HepG2 (cell line): ENCODE measurements at regions not wholly inside any gene's neighbourhood (a gene's known extent, or its start where the extent isn't known, plus 50 kb on each side); places are given as distances from the start of the nearest gene placed in this dataset.
"Not testable (repeated sequence)": the region's sequence is repeated elsewhere in the genome, so short reads cannot be mapped to it uniquely, and the experiment has no call there.

Experiments used
- ATAC-seq: fragments of 200-7000 bp; cut with Tn5 transposase; 3 replicates; pipeline ENCODE4 v1.9.1; 2020; ENCODE audit warnings: mild to moderate bottlenecking, moderate library complexity
- BruUV-seq: library from RNA; stranded (reverse); fragments of 400-500 nt; replicated peaks from 2 replicates; lab custom pipeline; 2021; lab: Mats Ljungman, UMichigan
- CTCF ChIA-PET: fragments of 300-600 bp; formaldehyde crosslinking; extraction: SDS; loops from one replicate; lab custom pipeline; 2021; ENCODE audit warnings: low total read pairs, inconsistent platforms, low intra/inter-chr PET ratio; lab: Yijun Ruan, JAX
- POLR2A ChIA-PET: fragments of 350-600 bp; sonication (Branson Sonifier 250); formaldehyde crosslinking; loops from one replicate; lab custom pipeline; 2020; ENCODE audit warnings: antibody characterized with exemption, inconsistent platforms; lab: Yijun Ruan, JAX
- DNase-seq: peaks from one replicate; pipeline ENCODE4 v3.0.0-alpha.2; 2015; ENCODE audit warnings: low spot score
- FAIRE-seq: peaks from 3 replicates; lab custom pipeline; 2011; peaks lifted over from hg19 to GRCh38; lab: Jason Lieb, UNC
- H2AFZ ChIP-seq: one replicate; pipeline ENCODE4 v1.6.1; 2011; ENCODE audit warnings: low read length, inconsistent platforms
- H3K27ac ChIP-seq: fragments of 300-600 bp; 3 replicates; pipeline ENCODE4 v1.8.0; 2011; ENCODE audit warnings: mixed run types, mild to moderate bottlenecking, mixed read lengths, low read length, inconsistent platforms; ENCODE audit not compliant: insufficient read depth; ENCODE audit errors: extremely low read length
- H3K27me3 ChIP-seq, 2 experiments: fragments of 200-600 bp in 1 of 2; 2 replicates in 1 of 2; 3 replicates in 1 of 2; pipeline versions ENCODE4 v1.6.0 to v1.8.0; 2011; ENCODE audit warnings: low read length in 2 of 2, mild to moderate bottlenecking in 2 of 2, moderate library complexity in 2 of 2, inconsistent platforms in 1 of 2; ENCODE audit not compliant: insufficient read depth in 2 of 2, control insufficient read depth in 1 of 2
- H3K36me3 ChIP-seq, 2 experiments: fragments of 200-600 bp in 1 of 2; replicated peaks in 1 of 2; 2 replicates in 1 of 2; 3 replicates in 1 of 2; pipeline versions ENCODE4 v1.5.1 to v1.8.0; 2011; ENCODE audit warnings: low read length in 2 of 2, inconsistent platforms in 1 of 2; ENCODE audit not compliant: insufficient read depth in 2 of 2, control insufficient read depth in 1 of 2
- H3K4me1 ChIP-seq: 2 replicates; pipeline ENCODE4 v1.5.1; 2012; ENCODE audit warnings: low read length, inconsistent platforms; ENCODE audit not compliant: insufficient read depth
- H3K4me2 ChIP-seq: 2 replicates; pipeline ENCODE4 v1.6.0; 2011; ENCODE audit warnings: low read depth, low read length, inconsistent platforms
- H3K4me3 ChIP-seq, 3 experiments: fragments of 200-600 bp in 1 of 3; sonication (generic), shearing (Covaris generic) in 1 of 3; replicated peaks in 1 of 3; 2 replicates each; pipeline ENCODE4 v1.5.1; 2011 to 2016; ENCODE audit warnings: low read length in 3 of 3, inconsistent platforms in 2 of 3, low read depth in 2 of 3, mild to moderate bottlenecking in 2 of 3, control low read depth in 1 of 3, mixed read lengths in 1 of 3; ENCODE audit not compliant: insufficient read depth in 1 of 3
- H3K79me2 ChIP-seq: one replicate; pipeline ENCODE4 v1.6.1; 2011; ENCODE audit warnings: low read length, inconsistent platforms; ENCODE audit not compliant: insufficient read depth
- H3K9ac ChIP-seq: 2 replicates; pipeline ENCODE4 v1.6.0; 2011; ENCODE audit warnings: mild to moderate bottlenecking, low read depth, low read length, inconsistent platforms; ENCODE audit not compliant: insufficient read depth
- H3K9me3 ChIP-seq: 2 replicates; pipeline ENCODE4 v1.5.1; 2012; ENCODE audit warnings: mild to moderate bottlenecking, low read length
- H4K20me1 ChIP-seq: 2 replicates; pipeline ENCODE4 v1.6.0; 2011; ENCODE audit warnings: inconsistent platforms, mild to moderate bottlenecking, low read length, moderate library complexity; ENCODE audit not compliant: insufficient read depth
- THRA ChIP-seq: sonication (generic); formaldehyde crosslinking; IDR thresholded peaks from 2 replicates; pipeline ENCODE4 v1.4.0; 2020; ENCODE audit warnings: missing genetic modification reagents, borderline replicate concordance
- ZGPAT ChIP-seq: IDR thresholded peaks from 2 replicates; pipeline ENCODE4 v1.6.1; 2016; ENCODE audit warnings: mild to moderate bottlenecking
- ZNF687 ChIP-seq: sonication (generic); formaldehyde crosslinking; IDR thresholded peaks from 2 replicates; pipeline ENCODE4 v1.5.1; 2020; ENCODE audit warnings: mild to moderate bottlenecking, missing genetic modification reagents, moderate library complexity
- WGBS: methylation state at CpG from one replicate; pipeline ENCODE4 v1.1.6; 2017; ENCODE audit warnings: low lambda C conversion rate; 5-methylcytosine and 5-hydroxymethylcytosine counted together
- in situ Hi-C: cut with HindIII; loops from 2 replicates; pipeline ENCODE4 v1.10.0; 2017; ENCODE audit warnings: low pct_unique_long_range_greater_than_20kb; ENCODE audit not compliant: extremely low pct_ligation_motif_present
- intact Hi-C: fragments of 100-400 bp; cut with micrococcal nuclease; formaldehyde crosslinking; loops from one replicate; pipeline ENCODE4 v1.10.0; 2022; ENCODE audit not compliant: unreplicated experiment

- Histone ChIP-seq H3K4me1 (no peaks in the 10 kb centered on the region), H3K4me3 (no peak overlapping the region), H2AFZ (no peak overlapping the region), H4K20me1 (no peaks in the 10 kb centered on the region), H3K36me3 (no peaks in the 10 kb centered on the region), H3K27me3 (no peaks in the 10 kb centered on the region), H3K9me3 (no peaks in the 10 kb centered on the region), H3K4me2 (no peak overlapping the region), H3K79me2 (no peaks in the 10 kb centered on the region), H3K27ac (no peak overlapping the region), H3K9ac (no peak overlapping the region)
- POLR2A ChIA-PET, result no interaction called here
- intact Hi-C loops (no loop called here), in situ Hi-C loops (no loop called here)
- BruUV-seq, result no TSS peak
- FAIRE-seq, result no peak
- CTCF ChIA-PET, result no interaction called here
- WGBS, result 1% methylated on average over 2 of the region's 2 CpGs
- no peak for ATAC-seq
- TF ChIP-seq ZNF687 (no peak), ZGPAT (CRISPR knock-in tag) (no peak), THRA (CRISPR knock-in tag) (no peak)
- DNase-seq, result no peak
Measured at GRCh38 chr2:53314718-53315117, 452.9 kb upstream of the CHAC2 start.

- H3K79me2 ChIP-seq, CTCF ChIA-PET, FAIRE-seq, BruUV-seq, POLR2A ChIA-PET, H3K4me1 ChIP-seq, H3K27me3 ChIP-seq, ATAC-seq, intact Hi-C loops, H2AFZ ChIP-seq, H3K4me2 ChIP-seq, H3K36me3 ChIP-seq, H3K4me3 ChIP-seq, H3K27ac ChIP-seq, H3K9me3 ChIP-seq, DNase-seq, in situ Hi-C loops, H3K9ac ChIP-seq, H4K20me1 ChIP-seq: not testable (repeated sequence)
- WGBS, result 2% methylated on average over 4 of the region's 4 CpGs
Measured at GRCh38 chr2:53313644-53314043, 454.0 kb upstream of the CHAC2 start.
